Right atrium auricular region (tissue), 2 donors: ENCODE measurements at regions not wholly inside any gene's neighbourhood (a gene's known extent, or its start where the extent isn't known, plus 50 kb on each side); places are given as distances from the start of the nearest gene placed in this dataset.

Experiments
- DNase-seq: peaks from one replicate; pipeline ENCODE4 v3.0.0-alpha.2; 2019; ENCODE audit warnings: low spot score
- H3K27ac ChIP-seq, 2 donors: fragments of 200-600 bp; sonication (generic); 1 replicate in 1 of 2; 2 replicates in 1 of 2; pipeline ENCODE4 v1.5.1; 2016 to 2019
- H3K27me3 ChIP-seq, 2 donors: fragments of 200-600 bp; sonication (generic); one replicate each; pipeline versions ENCODE4 v1.5.1 to v1.6.0; 2017 to 2019
- H3K36me3 ChIP-seq: fragments of 200-600 bp; sonication (generic); one replicate; pipeline ENCODE4 v1.5.1; 2016
- H3K4me1 ChIP-seq, 2 donors: fragments of 200-600 bp; sonication (generic); one replicate each; pipeline versions ENCODE4 v1.5.1 to v1.6.0; 2017 to 2019
- H3K4me3 ChIP-seq, 2 donors: fragments of 200-600 bp; sonication (generic); 1 replicate in 1 of 2; 2 replicates in 1 of 2; pipeline ENCODE4 v1.5.1; 2017 to 2019; ENCODE audit warnings: mild to moderate bottlenecking in 1 of 2, moderate library complexity in 1 of 2
- H3K9me3 ChIP-seq, 2 donors: fragments of 200-600 bp; sonication (generic); one replicate each; pipeline ENCODE4 v1.5.1; 2019
- TF ChIP-seq, protein P1 (sequence below), 2 donors: fragments of 200-600 bp; sonication (generic); IDR thresholded peaks; one replicate each; pipeline ENCODE4 v1.5.1; 2019; ENCODE audit warnings: antibody characterized with exemption in 2 of 2

DNA sequence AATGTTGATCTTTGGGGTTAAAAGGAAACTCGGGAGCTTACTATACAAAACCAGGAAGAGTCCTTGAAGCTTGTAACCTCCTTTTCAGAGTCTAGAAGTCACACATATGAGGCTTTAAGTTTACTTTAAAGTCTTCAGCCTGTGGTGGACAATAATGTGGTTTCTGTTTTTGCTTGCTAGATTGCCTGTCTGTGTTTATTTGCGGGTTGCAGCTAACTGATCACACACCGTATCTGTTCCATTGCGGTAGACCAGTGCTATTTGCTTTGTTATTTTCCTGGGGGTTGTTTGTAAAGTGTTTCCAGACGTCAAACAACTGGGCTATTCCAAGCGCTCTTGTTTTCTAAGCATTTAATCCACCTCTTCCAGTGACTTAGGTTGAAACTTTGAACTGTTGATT, 143.0 kb upstream of the GYPA start:
- no peaks in the 10 kb centered on the region for H3K27me3 ChIP-seq
- H3K9me3 ChIP-seq, result no peaks in the 10 kb centered on the region
- DNase-seq, result no peak
- H3K4me1 ChIP-seq, result no peaks in the 10 kb centered on the region
- no peak overlapping the region for H3K27ac ChIP-seq
- no peak overlapping the region for H3K4me3 ChIP-seq
- TF ChIP-seq, protein P1, sequence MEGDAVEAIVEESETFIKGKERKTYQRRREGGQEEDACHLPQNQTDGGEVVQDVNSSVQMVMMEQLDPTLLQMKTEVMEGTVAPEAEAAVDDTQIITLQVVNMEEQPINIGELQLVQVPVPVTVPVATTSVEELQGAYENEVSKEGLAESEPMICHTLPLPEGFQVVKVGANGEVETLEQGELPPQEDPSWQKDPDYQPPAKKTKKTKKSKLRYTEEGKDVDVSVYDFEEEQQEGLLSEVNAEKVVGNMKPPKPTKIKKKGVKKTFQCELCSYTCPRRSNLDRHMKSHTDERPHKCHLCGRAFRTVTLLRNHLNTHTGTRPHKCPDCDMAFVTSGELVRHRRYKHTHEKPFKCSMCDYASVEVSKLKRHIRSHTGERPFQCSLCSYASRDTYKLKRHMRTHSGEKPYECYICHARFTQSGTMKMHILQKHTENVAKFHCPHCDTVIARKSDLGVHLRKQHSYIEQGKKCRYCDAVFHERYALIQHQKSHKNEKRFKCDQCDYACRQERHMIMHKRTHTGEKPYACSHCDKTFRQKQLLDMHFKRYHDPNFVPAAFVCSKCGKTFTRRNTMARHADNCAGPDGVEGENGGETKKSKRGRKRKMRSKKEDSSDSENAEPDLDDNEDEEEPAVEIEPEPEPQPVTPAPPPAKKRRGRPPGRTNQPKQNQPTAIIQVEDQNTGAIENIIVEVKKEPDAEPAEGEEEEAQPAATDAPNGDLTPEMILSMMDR (IDR thresholded peaks at IDR 0.05), result no peak
- H3K36me3 ChIP-seq, result no peaks in the 10 kb centered on the region

- TF ChIP-seq, protein P1 (IDR thresholded peaks at IDR 0.05), result no peak
- Histone ChIP-seq H3K9me3 (no peaks in the 10 kb centered on the region), H3K4me3 (no peak overlapping the region), H3K4me1 (no peaks in the 10 kb centered on the region), H3K27me3 (no peaks in the 10 kb centered on the region), H3K36me3 (no peaks in the 10 kb centered on the region), H3K27ac (no peak overlapping the region)
- DNase-seq, result no peak
These were observed 143.5 kb upstream of the GYPA start for GRCh38 chr4:144284026-144284425.

GRCh38 chr4:144288011-144288903, 147.7 kb upstream of the GYPA start:
- H3K36me3 ChIP-seq, result no peaks in the 10 kb centered on the region
- H3K9me3 ChIP-seq, result no peaks in the 10 kb centered on the region
- DNase-seq, result no peak
- no peaks in the 10 kb centered on the region for H3K4me1 ChIP-seq
- no peak overlapping the region for H3K4me3 ChIP-seq
- no peaks in the 10 kb centered on the region for H3K27me3 ChIP-seq
- TF ChIP-seq, protein P1 (IDR thresholded peaks at IDR 0.05), result no peak
- H3K27ac ChIP-seq, result no peak overlapping the region

DNA sequence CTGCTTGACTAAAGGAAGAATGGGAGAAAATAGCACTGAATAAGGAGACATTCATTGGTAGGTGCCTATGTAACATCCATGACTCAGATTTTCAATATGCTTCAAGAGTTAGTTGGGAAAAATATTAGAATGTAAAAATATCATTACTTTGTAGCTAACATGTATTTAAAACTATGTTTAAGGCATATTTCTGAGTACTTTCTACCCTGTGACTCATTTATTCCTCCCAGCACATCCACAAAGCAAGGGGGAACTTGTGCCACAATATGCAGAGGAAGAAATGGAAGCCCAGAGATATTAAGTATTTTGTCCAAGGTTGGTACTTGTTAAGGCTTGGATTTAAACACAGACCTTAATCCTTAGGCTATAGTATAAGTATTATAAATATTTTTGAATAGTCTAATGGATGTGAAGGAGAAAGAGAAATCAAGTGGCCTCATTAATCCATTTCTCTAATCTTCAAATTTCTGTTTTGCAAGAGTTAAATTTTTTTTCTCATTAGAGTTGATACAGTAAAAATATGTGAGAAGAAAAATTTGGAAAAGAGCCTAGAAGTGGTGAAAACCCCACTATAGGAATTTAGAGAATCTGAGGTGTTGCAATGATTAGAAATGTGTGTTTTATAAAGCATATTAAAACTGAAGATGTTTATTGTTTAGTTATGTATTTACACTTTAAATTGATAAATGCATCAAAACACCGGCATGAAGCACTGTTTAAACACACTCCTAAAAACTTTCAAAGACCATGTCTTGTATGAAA, 149.3 kb upstream of the GYPA start:
- no peak overlapping the region for H3K27ac ChIP-seq
- no peaks in the 10 kb centered on the region for H3K4me1 ChIP-seq
- DNase-seq, result no peak
- H3K36me3 ChIP-seq, result no peaks in the 10 kb centered on the region
- H3K4me3 ChIP-seq, result no peak overlapping the region
- no peaks in the 10 kb centered on the region for H3K27me3 ChIP-seq
- TF ChIP-seq, protein P1 (IDR thresholded peaks at IDR 0.05), result no peak
- H3K9me3 ChIP-seq, result no peaks in the 10 kb centered on the region

DNA sequence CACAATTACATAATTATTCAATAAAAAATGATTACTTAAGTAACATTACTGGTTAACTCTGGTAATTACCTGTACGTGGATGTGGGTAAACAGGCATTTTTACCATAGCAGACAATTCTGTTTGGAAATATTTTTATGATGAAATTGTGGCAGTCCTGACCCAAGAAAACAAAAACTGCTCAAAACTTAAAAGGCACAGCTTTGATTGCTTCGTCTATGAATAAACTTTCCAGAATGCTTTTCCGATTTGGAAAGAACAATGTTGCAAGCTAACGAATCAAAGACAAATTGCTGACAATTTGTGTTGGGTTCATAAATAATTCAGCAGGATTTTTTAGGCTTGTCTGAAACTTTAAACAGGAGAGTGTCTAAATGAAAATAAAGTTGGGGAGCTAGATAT, 150.6 kb upstream of the GYPA start:
- Histone ChIP-seq H3K9me3 (no peaks in the 10 kb centered on the region), H3K27ac (no peak overlapping the region), H3K4me3 (no peak overlapping the region), H3K27me3 (no peaks in the 10 kb centered on the region), H3K4me1 (no peaks in the 10 kb centered on the region), H3K36me3 (no peaks in the 10 kb centered on the region)
- no peak for DNase-seq
- TF ChIP-seq, protein P1 (IDR thresholded peaks at IDR 0.05), result no peak
